ENCODE measurements at regions not wholly inside any gene's neighbourhood (a gene's known extent, or its start where the extent isn't known, plus 50 kb on each side); places are given as distances from the start of the nearest gene placed in this dataset.

DNA sequence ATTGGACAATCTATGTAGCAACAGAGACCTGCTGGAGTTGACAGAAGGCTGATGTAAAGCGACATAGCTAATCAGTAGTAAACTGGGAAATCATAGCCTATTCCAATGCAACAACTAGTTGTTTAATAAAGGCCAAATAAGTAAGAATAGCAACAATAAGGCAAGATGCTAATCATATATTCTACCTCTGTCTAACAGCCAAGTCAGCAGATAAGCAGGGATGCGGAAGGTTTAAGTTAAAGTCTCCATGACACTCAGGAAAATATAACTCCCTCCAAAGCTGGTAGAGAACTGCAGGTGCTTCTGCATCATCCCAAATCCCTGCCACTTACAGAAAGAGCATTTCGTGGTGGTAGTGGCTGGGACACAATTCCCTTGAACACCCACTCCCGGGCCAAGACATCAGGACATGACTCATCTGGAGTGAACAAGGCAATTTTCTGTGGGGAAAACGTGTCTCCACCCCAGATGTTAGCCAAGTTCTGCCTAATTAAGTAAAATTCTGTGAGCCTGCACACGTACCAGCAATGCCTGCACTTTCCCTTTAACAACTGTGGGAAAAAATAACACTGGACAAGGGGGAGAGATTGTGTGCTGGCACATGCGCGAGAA is 413.6 kb upstream of the ID2 start:
- ATAC-seq: no peak
- no peaks in the 10 kb centered on the region for H3K9me3 Mint-ChIP-seq
- no peak overlapping the region for H3K27ac Mint-ChIP-seq
- peaks cover 19% of the 10 kb centered on the region for H3K27me3 Mint-ChIP-seq
- no peak overlapping the region for H3K4me3 Mint-ChIP-seq
- H3K4me1 Mint-ChIP-seq: peaks cover 5% of the 10 kb centered on the region
- no peaks in the 10 kb centered on the region for H3K36me3 Mint-ChIP-seq

DNA sequence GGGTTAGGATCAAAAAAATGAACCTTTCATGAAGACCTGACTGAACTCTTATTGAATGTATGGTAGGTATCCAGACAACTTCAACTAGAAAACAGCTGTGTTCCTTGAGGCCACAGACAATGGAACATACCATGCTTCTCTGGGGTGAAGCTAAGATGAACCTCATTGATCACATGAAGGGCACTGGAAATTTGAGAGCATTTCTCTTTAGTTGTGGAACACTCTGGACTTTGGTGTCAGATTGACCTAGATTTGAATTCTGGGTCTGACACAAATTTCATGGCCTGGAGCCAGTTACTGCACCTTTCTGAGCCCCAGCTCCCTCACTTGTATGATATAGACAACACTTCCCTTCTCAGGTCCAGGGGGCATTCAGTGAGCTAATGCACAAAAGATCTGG is 411.2 kb upstream of the ID2 start:
- no peak overlapping the region for H3K27ac Mint-ChIP-seq
- peaks cover 8% of the 10 kb centered on the region for H3K27me3 Mint-ChIP-seq
- H3K4me1 Mint-ChIP-seq: no peaks in the 10 kb centered on the region
- no peak overlapping the region for H3K4me3 Mint-ChIP-seq
- ATAC-seq: no peak
- H3K9me3 Mint-ChIP-seq: peaks cover 5% of the 10 kb centered on the region
- peaks cover 4% of the 10 kb centered on the region for H3K36me3 Mint-ChIP-seq

DNA sequence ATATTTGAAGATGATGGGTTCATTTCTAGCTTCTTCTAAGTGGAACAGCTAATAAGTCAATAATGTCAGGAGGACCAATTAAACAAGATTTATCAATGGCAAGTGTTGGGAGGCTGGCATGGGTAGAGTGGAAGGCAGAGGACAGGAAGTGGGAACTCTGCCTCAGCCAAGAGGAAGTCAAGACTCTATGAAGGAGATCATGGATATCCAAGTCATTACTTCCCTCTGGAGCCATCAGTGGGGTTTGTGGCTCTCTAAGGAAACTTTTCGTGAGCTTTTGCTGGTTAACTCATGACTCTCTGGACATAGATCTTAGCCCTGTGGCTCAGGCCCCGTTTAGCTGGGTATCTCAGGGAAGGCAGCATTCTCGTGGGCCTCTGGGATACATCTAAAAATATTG is 410.4 kb upstream of the ID2 start:
- Mint-ChIP-seq H3K4me3 (no peak overlapping the region), H3K9me3 (peaks cover 6% of the 10 kb centered on the region), H3K27ac (no peak overlapping the region), H3K27me3 (peaks cover 6% of the 10 kb centered on the region), H3K36me3 (peaks cover 6% of the 10 kb centered on the region), H3K4me1 (no peaks in the 10 kb centered on the region)
- ATAC-seq: no peak

DNA sequence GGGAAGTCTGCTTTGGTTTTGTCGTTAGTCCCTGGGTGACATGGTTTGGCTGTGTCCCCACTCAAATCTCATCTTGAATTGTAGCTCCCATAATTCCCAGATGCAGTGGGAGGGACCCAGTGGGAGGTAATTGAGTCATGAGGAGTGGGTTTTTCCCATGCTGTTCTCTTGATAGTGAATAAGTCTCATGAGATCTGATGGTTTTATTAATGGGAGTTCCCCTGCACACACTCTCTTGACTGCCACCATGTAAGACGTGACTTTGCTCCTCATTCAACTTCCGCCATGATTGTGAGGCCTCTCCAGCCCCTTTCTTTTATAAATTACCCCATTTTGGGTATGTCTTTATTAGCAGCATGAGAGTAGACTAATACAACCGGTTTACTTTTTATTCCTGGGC is 405.8 kb upstream of the ID2 start:
- H3K4me3 Mint-ChIP-seq: no peak overlapping the region
- H3K9me3 Mint-ChIP-seq: peaks cover 10% of the 10 kb centered on the region

DNA sequence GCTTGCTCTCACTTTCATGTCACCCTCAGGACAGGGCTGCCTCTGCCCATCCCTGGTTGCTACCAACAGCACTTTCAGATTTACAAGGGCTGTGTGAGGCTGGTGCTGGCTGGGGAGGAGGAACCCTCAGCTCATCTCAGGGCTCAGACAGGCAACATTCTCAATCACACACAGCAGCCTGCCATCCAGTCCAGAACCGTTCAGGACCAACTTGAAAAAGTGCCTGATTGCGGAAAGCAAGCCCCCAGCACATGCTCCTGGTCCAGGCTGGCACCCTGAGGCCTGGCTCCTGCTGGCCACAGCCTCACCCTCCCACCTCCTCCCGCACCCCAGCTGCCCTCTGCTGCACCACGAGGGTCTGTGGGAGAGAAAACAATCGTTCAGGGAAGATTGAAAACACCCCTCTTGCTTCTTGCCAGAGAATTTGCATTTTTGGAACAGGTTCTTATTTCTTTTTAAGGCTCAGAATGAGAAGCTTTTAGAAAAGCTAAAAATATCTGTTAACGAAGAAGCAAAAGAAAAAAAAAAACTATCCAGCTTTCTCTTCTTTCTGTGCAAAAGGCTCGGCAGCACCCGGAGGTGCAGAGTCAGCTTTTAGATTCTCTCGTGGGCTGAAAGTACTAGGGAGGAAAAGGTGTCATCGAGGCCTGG is 403.8 kb upstream of the ID2 start:
- no peak for ATAC-seq
- peaks cover 6% of the 10 kb centered on the region for H3K36me3 Mint-ChIP-seq
- H3K27ac Mint-ChIP-seq: no peak overlapping the region
- no peaks in the 10 kb centered on the region for H3K4me1 Mint-ChIP-seq
- no peak overlapping the region for H3K4me3 Mint-ChIP-seq
- H3K27me3 Mint-ChIP-seq: peaks cover 39% of the 10 kb centered on the region
- H3K9me3 Mint-ChIP-seq: peaks cover 10% of the 10 kb centered on the region

More for the DNA sequence above, 405.8 kb upstream of the ID2 start:
- H3K27me3 Mint-ChIP-seq: peaks cover 29% of the 10 kb centered on the region
- H3K4me1 Mint-ChIP-seq: no peaks in the 10 kb centered on the region
- H3K36me3 Mint-ChIP-seq: peaks cover 6% of the 10 kb centered on the region
- no peak for ATAC-seq
- no peak overlapping the region for H3K27ac Mint-ChIP-seq

DNA sequence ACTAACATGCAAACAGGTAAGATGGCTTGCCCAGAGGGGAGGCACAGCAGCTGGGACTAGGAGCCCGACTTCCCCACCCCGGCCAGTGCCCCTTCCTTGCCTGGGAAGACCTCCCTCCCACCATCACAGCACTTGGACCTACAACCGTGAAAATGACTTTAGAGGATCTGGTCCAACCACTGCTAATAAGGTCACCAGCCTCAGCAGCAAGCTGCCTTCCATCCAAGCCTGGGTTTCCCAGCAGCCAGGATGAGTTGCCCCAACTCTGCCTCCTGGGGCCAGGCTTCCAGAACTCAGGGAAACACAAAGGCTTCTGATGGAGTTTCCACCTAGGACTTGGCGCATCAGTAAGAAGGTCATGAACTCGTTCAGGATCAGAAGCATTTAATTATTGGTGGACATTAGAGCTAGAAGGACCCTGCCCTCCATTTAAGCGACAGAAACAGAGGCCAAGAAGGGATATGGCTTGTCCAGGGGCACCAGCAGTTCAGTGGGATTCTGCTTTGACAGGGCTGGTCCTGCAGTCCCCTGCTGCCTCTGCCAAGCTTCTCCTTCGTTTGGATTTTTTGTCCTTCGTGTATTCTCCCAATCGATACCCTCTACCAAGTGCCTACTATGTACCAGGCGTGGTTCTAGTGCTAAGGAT is 403.0 kb upstream of the ID2 start:
- ATAC-seq: no peak
- Mint-ChIP-seq H3K9me3 (peaks cover 10% of the 10 kb centered on the region), H3K36me3 (peaks cover 6% of the 10 kb centered on the region), H3K27ac (no peak overlapping the region), H3K27me3 (peaks cover 44% of the 10 kb centered on the region), H3K4me1 (no peaks in the 10 kb centered on the region), H3K4me3 (no peak overlapping the region)

DNA sequence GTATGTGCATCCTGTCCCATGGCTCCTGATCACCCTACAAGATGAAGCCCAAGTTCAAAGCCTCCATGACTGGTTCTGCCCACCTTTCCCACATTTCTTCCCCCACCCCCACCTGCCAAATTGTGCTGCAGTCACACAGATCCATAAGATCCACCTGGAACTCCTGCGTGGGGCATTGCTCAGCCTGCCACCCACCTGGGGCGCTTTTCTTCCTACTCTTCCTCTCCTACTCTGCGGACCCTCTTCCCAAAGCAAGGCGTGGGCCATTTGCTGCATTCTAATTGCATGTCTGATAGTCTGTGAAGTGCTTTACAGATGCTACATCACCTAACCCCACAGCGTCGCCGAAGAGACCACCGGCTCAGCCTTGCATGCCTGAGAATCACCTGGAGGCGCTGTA is 402.4 kb upstream of the ID2 start:
- H3K27me3 Mint-ChIP-seq: peaks cover 51% of the 10 kb centered on the region
- H3K27ac Mint-ChIP-seq: no peak overlapping the region
- ATAC-seq: no peak
- H3K36me3 Mint-ChIP-seq: peaks cover 6% of the 10 kb centered on the region
- no peak overlapping the region for H3K4me3 Mint-ChIP-seq
- no peaks in the 10 kb centered on the region for H3K4me1 Mint-ChIP-seq
- H3K9me3 Mint-ChIP-seq: peaks cover 10% of the 10 kb centered on the region

DNA sequence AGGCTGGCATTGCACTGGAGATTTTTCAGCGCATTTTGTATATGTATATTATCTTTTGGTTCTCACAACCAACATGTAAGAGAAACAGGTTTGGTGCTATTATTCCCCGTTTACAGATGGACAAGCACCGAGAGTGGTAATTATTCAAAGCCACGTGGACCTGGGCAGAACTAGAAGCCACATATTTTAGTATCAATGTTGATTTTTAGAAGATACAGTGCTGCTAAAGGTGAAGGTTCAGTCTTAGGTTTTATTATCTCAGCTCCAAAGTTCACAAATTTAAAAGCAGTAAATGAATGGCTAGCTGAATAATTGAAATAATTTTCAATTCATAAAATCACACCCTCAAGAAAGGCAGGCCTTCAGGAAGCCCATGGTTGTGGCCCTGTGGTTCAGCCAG is 400.6 kb upstream of the ID2 start:
- Mint-ChIP-seq H3K27me3 (peaks cover 65% of the 10 kb centered on the region), H3K4me1 (no peaks in the 10 kb centered on the region)
- ATAC-seq: no peak

DNA sequence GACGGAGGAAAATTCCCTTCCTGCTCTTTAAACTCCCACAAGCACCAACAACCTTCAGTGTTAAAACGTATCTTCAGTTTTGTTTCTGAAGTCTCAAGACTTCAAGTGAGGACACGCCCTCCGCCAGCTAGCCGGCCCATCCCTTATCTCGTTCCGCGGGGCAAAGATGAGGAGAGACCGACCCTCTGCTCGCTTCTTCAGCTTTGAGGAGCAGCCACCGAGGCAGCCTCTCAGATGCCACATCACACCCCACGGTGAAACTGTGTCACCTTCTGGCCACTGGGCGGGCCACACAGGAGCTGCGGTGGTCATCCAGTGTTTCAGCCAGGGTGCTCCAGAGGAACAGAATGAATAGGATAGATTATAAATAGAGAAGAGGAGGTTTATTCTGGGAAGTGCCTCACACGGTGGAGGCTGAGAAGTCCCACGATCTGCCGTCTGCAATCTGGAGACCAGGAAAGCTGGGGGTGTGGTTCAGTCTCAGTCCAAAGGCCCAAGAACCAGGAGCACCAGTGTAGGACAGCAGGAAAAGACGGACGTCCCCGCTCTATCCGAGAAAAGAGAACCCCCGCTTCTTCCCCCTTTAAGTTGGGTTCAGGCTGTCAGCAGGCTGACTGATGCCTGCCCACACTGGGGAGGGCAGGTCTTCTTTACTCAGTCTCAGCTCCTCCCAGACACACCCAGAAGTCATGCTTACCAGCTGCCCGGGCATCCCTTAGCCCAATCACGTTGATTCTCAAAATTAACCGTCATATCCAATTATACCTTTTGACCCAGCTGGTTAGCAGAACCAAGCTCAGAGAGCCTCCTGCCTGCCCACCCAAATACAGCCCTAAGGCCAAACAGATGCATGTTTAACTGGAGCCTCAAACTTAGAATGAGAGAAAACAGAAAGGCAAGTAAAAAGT is 399.7 kb upstream of the ID2 start:
- Mint-ChIP-seq H3K4me3 (no peak overlapping the region), H3K36me3 (no peaks in the 10 kb centered on the region), H3K9me3 (peaks cover under 1% of the 10 kb centered on the region), H3K27ac (no peak overlapping the region), H3K4me1 (no peaks in the 10 kb centered on the region), H3K27me3 (peaks cover 70% of the 10 kb centered on the region)
- no peak for ATAC-seq

More for the DNA sequence above, 400.6 kb upstream of the ID2 start:
- Mint-ChIP-seq H3K27ac (no peak overlapping the region), H3K36me3 (no peaks in the 10 kb centered on the region), H3K9me3 (peaks cover 5% of the 10 kb centered on the region), H3K4me3 (no peak overlapping the region)

DNA sequence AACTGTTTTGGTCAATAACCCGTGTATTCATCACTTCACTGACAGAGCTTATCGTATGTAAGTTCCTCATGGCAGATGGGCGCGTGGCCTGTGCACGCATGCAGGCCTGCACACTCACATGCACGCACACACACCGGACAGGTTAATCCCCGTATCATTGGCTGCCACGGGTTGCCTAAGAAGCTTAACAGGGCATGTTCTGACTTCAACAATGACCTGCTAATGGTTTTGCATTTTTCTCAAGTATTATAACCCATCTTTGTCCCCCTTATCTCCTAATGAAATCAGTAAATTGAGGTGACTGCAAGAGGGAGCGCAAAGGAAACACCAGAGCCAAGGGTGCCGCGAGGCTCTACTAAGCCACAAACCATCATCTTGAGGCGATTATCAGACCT is 399.0 kb upstream of the ID2 start:
- peaks cover 72% of the 10 kb centered on the region for H3K27me3 Mint-ChIP-seq

DNA sequence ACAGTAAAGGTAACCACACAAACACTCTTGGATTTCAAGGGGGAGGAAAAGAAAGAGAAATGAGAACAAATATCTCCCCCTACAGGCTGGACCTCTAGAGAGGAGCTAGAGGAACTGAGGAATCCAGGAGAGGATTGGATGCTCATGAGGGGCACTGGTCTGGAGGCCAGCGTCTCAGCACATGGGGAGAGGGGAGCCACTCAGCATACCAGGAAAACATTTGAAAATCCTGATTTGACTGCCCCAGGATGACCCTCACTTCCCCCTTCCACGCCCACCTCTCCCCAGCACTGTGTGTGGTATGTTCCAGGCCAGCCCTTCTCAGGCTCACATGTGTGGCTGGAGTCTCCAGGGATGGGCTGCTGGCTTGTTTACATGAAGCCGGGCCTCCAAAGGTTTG is 396.8 kb upstream of the ID2 start:
- no peak overlapping the region for H3K27ac Mint-ChIP-seq
- peaks cover 70% of the 10 kb centered on the region for H3K27me3 Mint-ChIP-seq
- ATAC-seq: no peak
- peaks cover 11% of the 10 kb centered on the region for H3K9me3 Mint-ChIP-seq
- peaks cover 8% of the 10 kb centered on the region for H3K4me1 Mint-ChIP-seq
- H3K4me3 Mint-ChIP-seq: no peak overlapping the region
- no peaks in the 10 kb centered on the region for H3K36me3 Mint-ChIP-seq

More for the DNA sequence above, 399.0 kb upstream of the ID2 start:
- H3K36me3 Mint-ChIP-seq: no peaks in the 10 kb centered on the region
- no peak overlapping the region for H3K4me3 Mint-ChIP-seq
- ATAC-seq: no peak
- H3K27ac Mint-ChIP-seq: no peak overlapping the region
- no peaks in the 10 kb centered on the region for H3K4me1 Mint-ChIP-seq
- H3K9me3 Mint-ChIP-seq: peaks cover 4% of the 10 kb centered on the region

DNA sequence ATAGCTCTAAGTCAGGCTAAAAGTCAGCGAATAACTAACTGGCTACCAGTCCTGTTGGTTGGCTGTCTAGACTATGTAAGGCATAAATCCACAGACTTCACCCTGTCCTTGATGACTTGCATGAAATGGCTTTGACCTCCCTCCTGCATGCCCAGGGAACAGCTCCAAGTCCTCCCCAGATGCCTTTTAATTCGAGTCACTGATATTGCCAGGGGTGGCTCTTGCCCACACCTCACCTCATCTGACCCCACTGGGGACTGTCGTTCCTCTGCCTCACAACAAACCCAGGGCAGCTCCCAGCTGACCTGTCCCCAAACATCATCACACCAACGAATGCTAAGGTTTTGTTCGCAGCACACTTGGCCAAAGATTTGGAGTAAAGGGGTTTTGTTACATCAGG is 396.0 kb upstream of the ID2 start:
- Mint-ChIP-seq H3K27me3 (peaks cover 70% of the 10 kb centered on the region), H3K27ac (no peak overlapping the region), H3K4me1 (peaks cover 8% of the 10 kb centered on the region), H3K9me3 (peaks cover 11% of the 10 kb centered on the region), H3K36me3 (no peaks in the 10 kb centered on the region), H3K4me3 (no peak overlapping the region)
- no peak for ATAC-seq

DNA sequence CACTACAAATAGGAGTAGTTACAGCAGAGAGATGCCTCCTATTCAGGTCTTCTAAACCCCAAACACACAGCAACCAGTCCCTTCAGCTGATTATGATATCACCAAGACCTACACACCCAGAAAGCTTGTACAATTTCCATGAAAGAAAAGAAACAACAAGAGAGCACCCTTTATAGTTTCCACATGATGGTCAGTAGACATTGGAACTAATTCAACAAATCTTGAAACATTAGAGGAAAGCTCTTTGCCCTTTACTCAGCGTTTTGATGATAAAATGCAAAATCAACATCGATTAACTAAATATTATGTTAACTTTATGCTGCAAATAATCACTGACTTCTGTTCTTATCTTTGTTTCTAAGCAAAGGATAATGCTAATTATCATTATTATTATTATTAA is 393.6 kb upstream of the ID2 start:
- Mint-ChIP-seq H3K27ac (no peak overlapping the region), H3K4me3 (no peak overlapping the region), H3K36me3 (no peaks in the 10 kb centered on the region), H3K27me3 (peaks cover 77% of the 10 kb centered on the region), H3K9me3 (peaks cover 11% of the 10 kb centered on the region), H3K4me1 (peaks cover 8% of the 10 kb centered on the region)
- ATAC-seq: no peak

DNA sequence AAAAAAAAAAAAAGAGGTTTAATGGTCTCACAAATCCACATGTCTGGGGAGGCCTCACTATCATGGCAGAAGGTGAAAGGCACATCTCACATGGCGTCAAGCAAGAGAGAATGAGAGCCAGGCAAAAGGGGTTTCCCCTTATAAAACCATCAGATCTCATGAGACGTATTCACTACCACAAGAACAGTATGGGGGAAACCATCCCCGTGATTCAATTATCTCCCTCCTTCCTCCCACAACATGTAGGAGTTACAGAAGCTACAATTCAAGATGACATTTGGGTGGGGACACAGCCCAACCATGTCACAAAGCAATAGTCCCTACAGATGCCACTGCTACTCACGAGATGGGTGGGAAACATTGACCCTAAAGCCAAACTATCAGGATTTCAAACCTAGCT is 392.7 kb upstream of the ID2 start:
- Mint-ChIP-seq H3K27me3 (peaks cover 78% of the 10 kb centered on the region), H3K4me1 (peaks cover 8% of the 10 kb centered on the region), H3K27ac (no peak overlapping the region), H3K9me3 (peaks cover 11% of the 10 kb centered on the region), H3K4me3 (no peak overlapping the region), H3K36me3 (no peaks in the 10 kb centered on the region)
- no peak for ATAC-seq

DNA sequence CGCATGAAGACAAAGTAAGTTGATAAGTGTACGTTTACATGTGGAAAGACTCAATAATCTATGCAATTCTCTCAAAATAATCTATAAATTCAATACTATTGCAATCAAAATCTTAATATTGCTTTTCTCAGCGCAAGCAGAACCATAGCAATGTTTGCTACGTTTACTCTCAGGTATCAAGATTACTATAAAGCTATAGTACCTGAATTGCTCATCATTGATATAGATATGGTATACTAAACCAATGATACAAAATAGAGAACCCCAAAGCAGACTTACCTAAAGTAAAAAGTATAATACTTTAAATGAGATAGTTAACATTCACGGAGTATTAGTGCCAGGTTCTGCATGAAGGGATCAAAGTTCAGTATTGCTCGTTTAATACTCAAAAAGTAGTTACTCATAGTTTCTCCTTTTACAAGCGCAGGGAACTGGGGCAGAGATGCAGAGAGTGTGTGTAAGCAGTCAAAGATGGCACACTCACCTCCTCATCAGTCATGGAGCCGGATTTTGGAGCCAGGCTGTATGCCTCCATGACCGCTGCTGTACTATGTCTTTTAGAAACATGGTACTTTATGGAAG is 391.0 kb upstream of the ID2 start:
- Mint-ChIP-seq H3K27me3 (peaks cover 70% of the 10 kb centered on the region), H3K4me3 (no peak overlapping the region), H3K9me3 (peaks cover 11% of the 10 kb centered on the region), H3K36me3 (no peaks in the 10 kb centered on the region), H3K4me1 (peaks cover 8% of the 10 kb centered on the region), H3K27ac (no peak overlapping the region)
- ATAC-seq: no peak
